Right kidney (tissue), 1 donor: ENCODE measurements at regions not wholly inside any gene's neighbourhood (a gene's known extent, or its start where the extent isn't known, plus 50 kb on each side); places are given as distances from the start of the nearest gene placed in this dataset.

Experiments used
- DNase-seq: peaks from one replicate; pipeline ENCODE4 v3.0.0-alpha.2; 2016

- DNase-seq, result no peak
Measured at GRCh38 chr1:196001188-196001587, 607.1 kb downstream of the KCNT2 start.

DNA sequence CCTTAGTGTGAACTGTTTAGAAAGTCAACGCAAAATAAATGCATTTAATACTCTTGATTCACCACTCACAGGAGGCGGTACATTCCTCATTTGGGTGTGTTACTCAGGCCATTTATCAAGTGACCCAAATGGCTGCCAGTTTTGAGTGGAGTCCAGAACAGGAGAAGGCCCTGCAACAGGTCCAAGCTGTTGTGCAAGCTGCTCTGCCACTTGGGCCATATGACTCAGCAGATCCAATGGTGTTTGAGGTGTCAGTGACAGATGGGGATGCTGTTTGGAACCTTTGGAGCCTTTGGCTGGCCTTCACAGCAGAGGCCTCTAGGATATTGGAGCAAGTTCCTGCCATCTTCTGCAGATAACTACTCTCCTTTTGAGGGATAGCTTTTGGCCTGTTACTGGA is 609.2 kb downstream of the KCNT2 start:
- no peak for DNase-seq

DNA sequence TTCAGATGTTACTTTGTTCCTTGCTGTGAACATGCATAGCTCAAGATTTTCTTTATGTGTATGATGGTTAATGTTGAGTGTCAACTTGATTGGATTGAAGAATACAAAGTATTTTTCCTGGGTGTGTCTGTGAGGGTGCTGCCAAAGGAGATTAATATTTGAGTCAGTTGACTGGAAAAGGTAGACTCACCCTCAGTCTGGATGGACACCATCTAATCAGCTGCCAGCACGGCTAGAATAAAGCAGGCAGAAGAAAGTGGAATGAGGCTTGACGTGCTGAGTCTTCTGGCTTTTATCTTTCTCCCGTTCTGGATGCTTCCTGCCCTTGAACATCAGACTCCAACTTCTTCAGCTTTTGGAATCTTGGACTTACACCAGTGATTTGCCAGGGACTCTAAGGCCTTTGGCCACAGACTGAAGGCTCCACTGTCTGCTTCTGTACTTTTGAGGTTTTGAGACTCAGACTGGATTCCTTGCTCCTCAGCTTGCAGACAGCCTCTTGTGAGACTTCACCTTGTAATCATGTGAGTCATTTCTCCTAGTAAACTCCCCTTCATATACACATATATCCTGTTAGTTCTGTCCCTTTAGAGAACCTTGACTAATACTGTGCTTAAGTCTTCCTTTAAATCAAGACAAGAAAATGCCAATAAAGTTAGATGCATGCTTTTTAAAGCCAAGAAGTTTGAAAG is 626.6 kb downstream of the KCNT2 start:
- no peak for DNase-seq

- DNase-seq, result no peak
Measured at GRCh38 chr1:195979646-195980045, 628.6 kb downstream of the KCNT2 start.

DNA sequence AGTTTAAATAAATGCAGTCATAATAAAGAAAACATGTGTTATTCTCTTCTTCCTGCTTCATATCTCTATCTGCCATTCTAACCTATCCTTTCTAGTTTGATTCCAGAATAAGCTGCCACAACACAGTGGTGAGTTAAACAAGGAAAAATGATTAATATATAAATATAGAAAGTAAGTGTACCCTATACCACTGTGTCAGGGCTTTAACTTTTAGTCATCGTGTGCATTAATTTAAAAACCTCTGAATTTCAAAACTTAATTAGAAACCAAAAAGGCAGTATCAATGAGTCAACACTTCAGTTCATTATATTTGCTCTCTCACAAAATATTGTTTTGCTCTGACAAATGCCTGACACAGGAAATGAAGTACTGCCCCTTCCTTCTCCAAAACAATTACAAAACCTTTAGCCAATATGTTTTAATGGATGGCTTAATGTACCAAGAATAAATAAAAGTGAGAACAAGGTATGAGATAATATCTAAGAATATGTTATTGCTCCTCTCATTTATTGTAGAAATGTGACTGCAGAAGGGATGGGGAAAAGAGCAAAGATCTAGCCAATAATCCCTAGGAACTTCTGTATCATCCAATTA is 634.8 kb downstream of the KCNT2 start:
- no peak for DNase-seq

- no peak for DNase-seq
Measured at GRCh38 chr1:195971589-195971988, 636.7 kb downstream of the KCNT2 start.

- no peak for DNase-seq
Measured at GRCh38 chr1:195970209-195970608, 638.0 kb downstream of the KCNT2 start.

- DNase-seq, result no peak
Measured at GRCh38 chr1:195965475-195965874, 642.8 kb downstream of the KCNT2 start.

GRCh38 chr1:195965036-195965435 is 643.2 kb downstream of the KCNT2 start:
- no peak for DNase-seq

DNA sequence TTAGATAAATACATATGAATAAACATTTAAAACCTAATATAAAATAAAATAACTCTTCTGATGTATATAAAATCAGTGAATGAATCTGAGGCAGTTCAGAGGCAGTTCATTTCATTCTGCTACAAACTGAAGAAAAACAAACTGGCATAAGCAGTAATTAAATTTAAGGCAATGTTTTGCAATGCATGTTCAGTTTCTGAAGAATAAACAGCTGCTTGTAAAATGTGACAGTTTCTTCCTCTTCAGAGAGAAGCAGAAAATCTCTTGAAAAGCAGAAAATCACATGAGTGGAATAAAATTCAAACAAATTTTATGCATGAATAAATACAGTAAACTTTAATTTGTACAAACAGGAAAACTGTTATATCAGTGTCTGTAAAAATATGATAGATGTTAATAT is 643.7 kb downstream of the KCNT2 start:
- DNase-seq, result no peak

DNA sequence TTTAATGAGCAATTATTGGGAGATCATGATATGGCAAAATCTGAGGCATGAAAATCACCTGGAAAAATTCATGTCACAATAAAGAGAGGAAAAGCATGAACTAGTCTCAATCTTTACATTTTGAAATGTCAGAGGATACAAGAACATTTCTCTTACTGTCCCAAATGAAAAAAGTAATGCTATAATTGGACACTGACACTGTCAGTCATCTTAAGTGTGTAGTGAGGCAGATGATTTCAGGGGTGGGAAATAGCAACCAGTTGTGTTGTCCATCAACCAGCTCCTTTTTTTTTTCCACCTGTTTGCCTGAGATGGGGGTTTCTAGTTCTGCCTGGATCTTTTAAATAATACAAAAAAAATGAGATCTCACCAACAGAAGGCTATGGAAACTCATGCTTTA is 646.2 kb downstream of the KCNT2 start:
- DNase-seq, result no peak

GRCh38 chr1:195960580-195960979 is 647.7 kb downstream of the KCNT2 start:
- DNase-seq, result no peak

DNA sequence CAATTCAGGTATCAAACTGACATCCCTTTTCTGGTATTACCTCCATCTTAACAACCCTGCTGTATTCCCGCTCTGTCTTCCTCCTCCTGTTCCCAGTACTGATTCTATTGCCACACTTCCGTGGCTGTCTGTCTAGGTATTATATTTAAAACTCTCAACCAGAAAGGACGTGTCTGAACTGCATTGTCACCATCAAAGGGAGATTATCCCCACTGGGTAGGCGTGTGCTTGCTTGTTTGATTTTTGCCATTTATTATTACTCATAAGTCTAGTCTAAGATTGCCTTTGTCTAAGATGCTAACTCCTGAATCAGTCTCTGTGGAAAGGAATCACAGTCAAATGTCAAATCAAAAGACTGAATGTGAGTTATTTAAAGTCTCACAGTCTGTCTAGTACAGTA is 650.1 kb downstream of the KCNT2 start:
- DNase-seq, result no peak

DNA sequence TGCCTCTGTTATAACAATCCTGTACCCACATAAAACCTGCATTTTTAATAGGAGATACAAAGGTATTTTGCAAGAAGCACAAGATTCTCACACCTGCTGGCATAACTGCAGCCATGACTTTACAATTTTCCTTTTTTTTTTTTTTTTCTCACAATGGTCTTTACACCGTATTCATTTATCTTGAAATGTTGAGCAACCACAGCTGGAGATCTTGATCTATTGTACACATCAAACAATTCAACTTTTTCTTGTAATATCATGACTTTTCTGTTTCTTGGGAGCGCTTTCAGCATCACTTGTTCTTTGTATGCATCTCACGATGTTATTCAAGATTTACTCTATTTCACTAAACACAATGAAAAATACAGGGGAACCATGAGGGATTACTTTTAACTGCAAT is 651.4 kb downstream of the KCNT2 start:
- no peak for DNase-seq

- DNase-seq, result no peak
Measured at GRCh38 chr1:195954848-195955247, 653.4 kb downstream of the KCNT2 start.

- DNase-seq, result no peak
Measured at GRCh38 chr1:195951313-195951712, 656.9 kb downstream of the KCNT2 start.

DNA sequence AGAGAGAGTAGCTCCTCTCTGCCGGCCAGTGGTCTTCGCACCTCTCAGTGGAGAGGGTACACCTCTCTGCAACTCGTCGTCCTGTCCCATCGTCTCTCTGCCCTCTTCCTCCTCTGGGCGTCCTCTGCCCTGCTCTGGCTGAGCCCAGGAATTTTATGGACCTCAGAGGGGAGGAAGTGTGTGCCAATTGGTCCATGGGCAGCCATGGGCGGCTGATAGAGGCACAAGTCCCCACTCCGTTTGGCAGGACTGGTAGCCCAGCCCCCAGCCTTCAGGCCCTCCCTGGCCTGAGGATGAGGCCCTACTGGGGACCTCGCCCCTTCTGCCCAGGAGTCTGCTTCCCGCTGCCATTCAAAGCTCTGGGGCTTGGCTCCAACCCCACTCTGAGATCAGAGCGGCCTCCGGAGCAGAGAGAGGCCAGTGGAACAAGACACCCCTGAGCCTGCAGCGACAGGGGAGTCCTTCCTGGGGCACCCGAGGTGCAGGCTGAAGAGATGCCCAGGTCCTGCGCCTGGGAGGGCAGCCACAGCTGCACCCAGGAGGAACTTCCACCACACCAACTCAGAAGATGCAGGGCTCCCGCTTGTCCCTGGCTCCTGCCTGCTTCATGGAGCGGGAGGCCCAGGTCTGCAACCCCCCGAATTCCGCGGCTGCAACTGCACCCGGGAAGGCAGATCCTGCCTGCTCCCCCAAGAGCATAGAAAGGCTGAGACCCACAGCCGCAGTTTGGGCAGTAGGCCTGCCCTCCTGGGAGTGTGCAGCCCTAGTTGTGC is 659.9 kb downstream of the KCNT2 start:
- no peak for DNase-seq

DNA sequence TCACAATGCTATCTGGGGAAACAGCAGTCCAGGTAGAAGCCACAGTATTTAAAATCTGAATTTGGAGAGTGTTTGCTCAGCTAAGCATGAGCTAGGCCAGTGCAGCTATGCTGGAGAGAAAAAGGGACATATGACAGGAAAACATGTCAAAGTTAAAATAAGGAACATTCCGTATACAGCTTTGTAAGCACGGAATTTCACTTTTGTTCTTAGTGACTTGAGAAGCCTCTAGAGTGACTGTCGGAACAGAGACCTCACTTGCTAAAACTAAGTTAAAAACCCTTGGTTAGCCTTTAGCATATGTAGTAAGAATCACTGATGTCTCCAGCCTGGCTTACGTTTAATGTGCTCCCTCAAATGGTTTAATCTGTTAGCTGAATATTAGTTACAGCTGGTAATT is 661.7 kb downstream of the KCNT2 start:
- DNase-seq, result no peak

DNA sequence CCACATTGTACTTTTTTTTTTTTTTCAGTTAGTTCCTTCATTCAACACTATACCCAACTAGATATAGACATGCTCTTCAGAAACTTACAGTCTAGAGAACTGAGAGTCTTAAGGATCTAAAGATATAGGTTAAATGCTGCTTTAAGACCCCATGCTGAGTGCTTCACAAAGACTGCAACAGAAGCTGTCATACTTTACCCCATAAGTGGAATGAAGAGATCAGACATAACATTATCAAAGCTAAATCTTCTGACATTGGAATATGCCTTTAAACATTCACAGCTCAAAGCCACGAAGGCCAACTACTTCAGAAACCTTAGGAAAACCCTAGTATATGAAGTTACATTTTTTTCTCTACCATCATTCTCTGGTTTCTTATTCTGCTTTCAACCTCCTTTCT is 666.4 kb downstream of the KCNT2 start:
- DNase-seq, result no peak

DNA sequence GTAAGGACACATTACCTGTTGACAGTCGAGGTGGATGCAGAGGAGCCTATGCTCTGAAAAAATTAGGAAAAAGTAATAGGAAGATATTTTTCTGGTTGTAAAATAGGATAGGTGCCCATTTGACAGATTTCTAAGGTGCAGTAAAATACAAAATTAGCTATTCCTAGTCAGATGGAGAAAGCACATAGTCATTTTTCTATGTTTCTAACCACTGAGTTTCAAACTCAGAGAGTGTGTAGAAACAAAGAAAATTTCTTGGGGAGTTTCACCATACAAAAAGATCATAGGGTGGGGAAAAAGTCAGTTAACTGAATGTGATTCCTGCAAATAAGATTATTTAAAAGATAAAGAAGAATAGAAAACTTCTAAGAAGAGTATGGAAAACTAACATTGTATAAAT is 666.9 kb downstream of the KCNT2 start:
- no peak for DNase-seq

DNA sequence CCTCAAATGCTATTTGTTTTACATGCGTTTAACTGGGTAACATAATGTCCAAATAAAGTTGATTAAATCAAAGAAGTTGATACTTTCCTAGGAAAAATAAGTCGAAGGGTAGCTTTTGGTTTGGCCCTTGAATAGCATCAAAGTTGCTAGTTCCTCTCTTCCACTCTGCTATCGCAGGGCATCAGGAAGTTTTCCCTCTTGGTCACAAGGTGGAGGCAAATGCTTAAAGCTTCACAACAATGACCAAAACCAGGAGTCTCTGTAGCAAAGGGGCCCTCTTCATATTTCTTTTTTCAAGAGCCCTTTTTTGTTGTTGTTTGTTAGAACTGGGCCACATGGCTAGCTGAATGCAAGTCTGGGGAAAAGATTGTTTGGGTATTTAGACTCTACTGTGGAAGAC is 668.4 kb downstream of the KCNT2 start:
- DNase-seq, result no peak

GRCh38 chr1:195934817-195935553 is 673.3 kb downstream of the KCNT2 start:
- DNase-seq, result no peak

- DNase-seq, result no peak
Measured at GRCh38 chr1:195933835-195934234, 674.4 kb downstream of the KCNT2 start.
